ENCODE measurements at regions not wholly inside any gene's neighbourhood (a gene's known extent, or its start where the extent isn't known, plus 50 kb on each side); places are given as distances from the start of the nearest gene placed in this dataset.
"Not testable (repeated sequence)": the region's sequence is repeated elsewhere in the genome, so short reads cannot be mapped to it uniquely, and the experiment has no call there.

DNA sequence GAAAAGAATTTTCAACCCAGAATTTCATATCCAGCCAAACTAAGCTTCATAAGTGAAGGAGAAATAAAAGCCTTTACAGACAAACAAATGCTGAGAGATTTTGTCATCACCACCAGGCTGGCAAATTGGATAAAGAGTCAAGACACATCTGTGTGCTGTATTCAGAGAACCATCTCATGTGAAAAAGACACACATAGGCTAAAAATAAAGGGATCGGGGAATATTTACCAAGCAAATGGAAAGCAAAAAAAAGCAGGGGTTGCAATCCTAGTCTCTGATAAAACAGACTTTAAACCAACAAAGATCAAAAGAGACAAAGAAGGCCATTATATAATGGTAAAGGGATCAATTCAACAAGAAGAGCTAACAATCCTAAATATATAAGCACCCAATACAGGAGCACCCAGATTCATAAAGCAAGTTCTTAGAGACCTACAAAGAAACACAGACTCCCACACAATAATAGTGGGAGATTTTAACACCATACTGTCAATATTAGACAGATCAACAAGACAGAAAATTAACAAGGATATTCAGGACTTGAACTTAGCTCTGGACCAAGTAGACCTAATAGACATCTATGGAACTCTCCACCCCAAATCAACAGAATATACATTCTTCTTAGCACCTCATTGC is 55.9 kb upstream of the ACSM6 start:
- not testable (repeated sequence) for DNase-seq (ENCODE audit: low spot score)

DNA sequence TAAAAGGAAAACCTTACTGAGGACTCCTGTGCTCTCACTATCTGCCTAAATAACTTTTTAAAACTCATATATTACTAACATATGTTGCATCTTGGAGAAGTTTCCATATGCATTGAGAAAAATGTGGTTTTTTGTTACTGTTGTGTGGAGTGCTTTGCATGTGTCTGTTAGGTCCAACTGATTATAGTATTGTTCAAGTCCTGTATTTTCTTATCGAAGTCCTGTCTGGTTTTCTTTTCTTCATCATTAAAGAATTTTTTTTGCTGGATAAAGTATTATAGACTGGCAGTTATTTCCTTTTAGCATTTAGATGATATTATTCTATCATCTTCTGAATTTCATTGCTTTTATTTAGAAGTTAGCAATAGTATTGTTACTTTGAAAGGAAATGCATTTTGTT is 59.5 kb upstream of the ACSM6 start:
- DNase-seq (ENCODE audit: low spot score), result no peak

DNA sequence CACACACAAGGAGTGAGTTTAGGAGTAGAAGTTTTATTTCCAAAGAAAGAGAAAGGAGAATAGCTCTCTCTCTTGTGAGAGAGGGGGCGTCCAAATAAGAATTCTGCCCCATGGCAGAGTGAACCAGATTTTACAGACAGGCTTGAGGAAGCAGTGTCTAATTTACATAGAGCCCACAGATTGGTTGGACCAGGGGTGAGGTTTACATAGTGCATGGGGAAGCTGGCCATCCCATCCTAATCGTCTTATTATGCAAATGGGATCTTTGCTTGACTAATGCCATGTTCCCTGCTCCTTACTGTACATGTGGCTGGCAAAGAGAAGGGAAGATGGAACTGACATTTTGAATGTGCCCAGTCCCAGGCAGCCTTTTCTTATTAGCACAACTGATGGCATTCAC is 60.0 kb upstream of the ACSM6 start:
- DNase-seq (ENCODE audit: low spot score), result peak; percentile 15

DNA sequence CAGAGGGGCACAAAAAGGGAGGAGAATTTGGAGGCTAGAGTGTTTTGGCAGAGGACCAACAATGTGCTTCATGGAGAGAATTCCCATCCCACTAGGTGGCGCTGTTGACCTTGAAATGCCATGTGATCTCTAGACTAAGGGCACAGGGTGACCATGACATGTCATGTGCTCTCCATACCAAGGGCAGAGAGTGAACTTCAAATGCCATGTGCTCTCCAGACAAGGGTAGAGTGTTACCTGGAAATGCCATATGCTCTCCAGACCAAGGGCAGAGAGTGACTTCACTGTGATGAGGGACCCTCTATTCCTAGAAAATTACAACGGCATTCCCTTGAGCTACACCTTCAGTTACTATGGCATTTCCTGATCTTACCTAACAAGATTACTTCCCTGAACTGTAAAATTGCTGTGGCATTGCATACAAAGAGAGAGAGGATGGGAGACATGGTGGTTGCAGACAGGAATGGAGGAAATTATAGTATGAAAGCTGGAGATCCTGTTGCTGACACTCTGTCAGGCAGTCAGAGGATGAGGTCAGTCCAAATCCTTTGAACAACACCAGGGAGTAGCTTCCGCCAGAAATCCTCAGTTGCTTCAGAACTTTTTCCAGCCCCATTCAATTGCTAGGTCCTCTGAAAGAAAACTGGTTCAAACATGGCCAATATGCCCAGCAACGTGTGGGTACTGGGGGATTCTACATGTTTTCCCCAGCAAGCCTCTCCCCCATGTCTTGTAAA is 60.9 kb upstream of the ACSM6 start:
- DNase-seq (ENCODE audit: low spot score), result peak; percentile 82

DNA sequence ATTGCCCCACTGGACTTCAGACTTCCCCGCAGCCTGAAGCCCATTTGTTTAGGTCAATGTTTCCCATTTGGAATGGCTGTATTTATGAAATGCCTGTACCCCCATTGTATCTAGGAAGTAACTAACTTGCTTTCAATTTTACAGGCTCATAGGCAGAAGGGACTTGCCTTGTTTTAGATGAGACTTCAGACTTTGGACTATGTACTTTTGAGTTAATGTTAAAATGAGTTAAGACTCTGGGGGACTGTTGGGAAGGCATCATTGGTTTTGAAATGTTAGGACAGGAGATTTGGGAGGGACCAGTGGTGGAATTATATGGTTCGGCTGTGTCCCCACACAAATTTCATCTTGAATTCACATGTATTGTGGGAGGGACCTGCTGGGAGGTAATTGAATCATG is 61.1 kb upstream of the CYP2C8 start:
- not testable (repeated sequence) for DNase-seq (ENCODE audit: low spot score)

DNA sequence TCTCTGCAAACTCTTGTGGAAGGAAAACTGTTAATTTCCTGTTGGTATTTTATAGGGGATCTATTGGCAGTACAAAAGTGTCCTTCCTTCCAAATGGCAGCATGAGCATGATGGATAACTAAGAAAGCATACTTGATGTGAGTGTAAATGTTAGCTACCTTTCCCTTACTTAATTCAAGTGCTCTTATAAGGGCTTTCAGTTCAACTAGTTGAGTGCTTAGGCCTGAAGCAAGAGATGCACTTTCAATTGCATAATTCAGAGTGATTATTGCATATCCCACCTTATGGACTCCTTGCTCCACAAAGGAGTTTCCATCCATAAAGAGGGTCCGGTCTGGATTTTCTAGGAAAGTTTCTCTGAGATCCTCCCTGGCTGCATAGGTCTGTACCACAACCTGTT is 56.3 kb upstream of the CYP2C8 start:
- DNase-seq (ENCODE audit: low spot score), result no peak

DNA sequence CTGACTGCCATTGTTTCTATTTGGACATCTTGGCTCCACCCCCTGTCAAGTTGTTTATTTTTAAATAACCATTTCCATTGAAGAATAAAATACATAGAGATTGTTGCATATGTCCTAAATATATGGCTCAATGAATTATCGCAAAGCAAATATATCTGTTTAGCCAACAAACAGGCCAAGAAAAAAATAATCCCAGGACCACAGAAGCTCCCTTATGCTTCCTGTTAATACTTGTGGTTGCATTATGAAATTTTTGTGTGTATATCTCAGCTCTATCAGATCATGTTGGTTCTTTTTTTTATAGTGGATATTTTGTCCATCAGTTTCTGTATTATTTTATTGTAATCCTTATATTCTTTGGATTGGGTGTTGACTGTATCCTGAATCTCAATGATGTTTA is 53.4 kb upstream of the CYP2C8 start:
- no peak for DNase-seq (ENCODE audit: low spot score)

DNA sequence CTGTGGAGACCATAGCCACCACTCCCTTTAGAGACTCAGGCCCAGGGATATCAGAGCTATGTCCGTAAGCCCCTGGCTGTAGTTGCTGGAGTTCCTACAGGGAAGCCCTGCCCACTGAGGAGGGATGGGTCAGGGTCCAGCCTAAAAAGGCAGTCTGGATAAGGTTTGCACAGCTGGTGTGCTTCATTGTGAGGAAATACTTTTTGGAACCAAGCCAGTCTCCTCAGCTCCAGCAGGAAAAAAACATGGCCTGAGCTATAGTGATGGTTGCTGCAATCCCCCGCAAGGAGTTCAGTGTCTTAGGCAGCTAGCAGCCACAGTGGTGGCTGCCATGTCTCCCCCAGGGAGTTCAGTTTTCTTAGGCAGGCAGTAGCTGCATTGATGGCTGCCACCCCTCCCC is 52.6 kb upstream of the CYP2C8 start:
- no peak for DNase-seq (ENCODE audit: low spot score)

Data from iPS-NIHi11 (cell line).